MM.1S (cell line): ENCODE measurements at regions not wholly inside any gene's neighbourhood (a gene's known extent, or its start where the extent isn't known, plus 50 kb on each side); places are given as distances from the start of the nearest gene placed in this dataset.

ENCODE experiments used
- EZH2phosphoT487 ChIP-seq: fragments of 300-600 bp; sonication (generic); IDR thresholded peaks from 2 replicates; pipeline ENCODE4 v1.6.1; 2018; ENCODE audit warnings: antibody characterized with exemption, low read length
- TF ChIP-seq, protein P1 (sequence below): fragments of 300-600 bp; sonication (generic); IDR thresholded peaks from 2 replicates; pipeline ENCODE4 v1.5.1; 2016; ENCODE audit warnings: antibody characterized with exemption, low read length, mixed read lengths

DNA sequence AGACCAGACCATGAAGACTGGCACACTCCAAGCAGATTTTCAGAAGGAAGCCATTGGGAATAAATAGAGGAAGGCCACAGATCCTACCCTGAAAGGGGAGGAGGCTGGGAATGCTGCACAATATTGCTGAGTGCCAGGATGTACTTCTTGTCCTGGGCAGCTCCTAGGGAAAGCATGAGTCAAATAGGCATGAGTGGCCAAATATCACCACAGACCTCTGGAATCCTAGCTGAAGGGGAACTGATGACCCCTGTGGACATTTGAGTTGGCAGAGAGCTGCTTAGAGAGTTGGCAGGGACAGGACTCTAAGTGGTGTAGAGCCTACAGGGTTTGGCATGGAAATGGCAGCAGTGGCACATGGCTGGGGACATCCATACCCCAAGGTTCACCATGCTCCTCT lies 234.3 kb upstream of the TRPC4 start:
- TF ChIP-seq, protein P1, sequence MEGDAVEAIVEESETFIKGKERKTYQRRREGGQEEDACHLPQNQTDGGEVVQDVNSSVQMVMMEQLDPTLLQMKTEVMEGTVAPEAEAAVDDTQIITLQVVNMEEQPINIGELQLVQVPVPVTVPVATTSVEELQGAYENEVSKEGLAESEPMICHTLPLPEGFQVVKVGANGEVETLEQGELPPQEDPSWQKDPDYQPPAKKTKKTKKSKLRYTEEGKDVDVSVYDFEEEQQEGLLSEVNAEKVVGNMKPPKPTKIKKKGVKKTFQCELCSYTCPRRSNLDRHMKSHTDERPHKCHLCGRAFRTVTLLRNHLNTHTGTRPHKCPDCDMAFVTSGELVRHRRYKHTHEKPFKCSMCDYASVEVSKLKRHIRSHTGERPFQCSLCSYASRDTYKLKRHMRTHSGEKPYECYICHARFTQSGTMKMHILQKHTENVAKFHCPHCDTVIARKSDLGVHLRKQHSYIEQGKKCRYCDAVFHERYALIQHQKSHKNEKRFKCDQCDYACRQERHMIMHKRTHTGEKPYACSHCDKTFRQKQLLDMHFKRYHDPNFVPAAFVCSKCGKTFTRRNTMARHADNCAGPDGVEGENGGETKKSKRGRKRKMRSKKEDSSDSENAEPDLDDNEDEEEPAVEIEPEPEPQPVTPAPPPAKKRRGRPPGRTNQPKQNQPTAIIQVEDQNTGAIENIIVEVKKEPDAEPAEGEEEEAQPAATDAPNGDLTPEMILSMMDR: no peak
- no peak for TF ChIP-seq EZH2phosphoT487
